ENCODE measurements at regions not wholly inside any gene's neighbourhood (a gene's known extent, or its start where the extent isn't known, plus 50 kb on each side); places are given as distances from the start of the nearest gene placed in this dataset.

- no peak overlapping the region for H2BK12ac ChIP-seq (ENCODE audit: low read depth, low read length)
- H2BK120ac ChIP-seq (replicated peaks; ENCODE audit: low read depth, low read length): no peak overlapping the region
- H2BK15ac ChIP-seq (ENCODE audit: low read length): no peak overlapping the region
- no peaks in the 10 kb centered on the region for H3K23me2 ChIP-seq (ENCODE audit: low read depth, low read length)
- H3K4me1 ChIP-seq (replicated peaks in 1 of 4; ENCODE audit: control insufficient read depth in 3 of 4, insufficient read depth in 4 of 4, low read length in 3 of 4): no peaks in the 10 kb centered on the region
- H3K23ac ChIP-seq (ENCODE audit: insufficient read length): no peak overlapping the region
- no peak overlapping the region for H3K4ac ChIP-seq (replicated peaks; ENCODE audit: insufficient read length, low read depth, low read length)
- H4K20me1 ChIP-seq (replicated peaks in 1 of 2; ENCODE audit: control insufficient read depth in 1 of 2, insufficient read depth in 2 of 2, low read length in 2 of 2): no peaks in the 10 kb centered on the region
- H3K36me3 ChIP-seq (ENCODE audit: control insufficient read depth in 2 of 4, insufficient read depth in 4 of 4, low read length in 3 of 4): no peaks in the 10 kb centered on the region
- H2BK5ac ChIP-seq (ENCODE audit: low read depth, low read length): no peak overlapping the region
- no peak overlapping the region for H4K5ac ChIP-seq (ENCODE audit: insufficient read length, low read depth, low read length)
- DNase-seq (ENCODE audit: low read depth in 1 of 2, low spot score in 2 of 2) (no peak), FAIRE-seq (no peak)
- TF ChIP-seq MAFK (IDR thresholded peaks at IDR 0.05; ENCODE audit: low read depth, low read length) (no peak), RAD21 (IDR thresholded peaks at IDR 0.05 in 1 of 2, conservative IDR thresholded peaks at IDR 0.05 in 1 of 2; ENCODE audit: low read depth in 2 of 2, low read length in 2 of 2) (peak; percentile 43 to 45; a peak in 3 of 4 replicates)
- no peaks in the 10 kb centered on the region for H3K79me1 ChIP-seq (ENCODE audit: low read depth, low read length)
- H3K27me3 ChIP-seq (replicated peaks in 1 of 4; ENCODE audit: control insufficient read depth in 3 of 4, extremely low read depth in 1 of 4, insufficient read depth in 3 of 4, low read length in 3 of 4): no peaks in the 10 kb centered on the region
- no peak overlapping the region for H3K4me2 ChIP-seq (ENCODE audit: insufficient read depth in 1 of 2, low read depth in 2 of 2, low read length in 2 of 2)
- H3K9ac ChIP-seq (replicated peaks in 1 of 4; ENCODE audit: extremely low read depth in 1 of 4, low read depth in 3 of 4, low read length in 3 of 4): no peak overlapping the region
- no peak overlapping the region for H2BK20ac ChIP-seq (ENCODE audit: low read length)
- ChIA-PET CTCF (ENCODE audit: partially characterized antibody) (interaction anchor here (0.8 to 4.7 kb wide), 14 partner anchors 11 to 486 kb away, joined by 3 to 20 read pairs (median 3); partner anchors contain the start of gene EDNRA), POLR2A (ENCODE audit: partially characterized antibody) (no interaction called here)
- no peak overlapping the region for H3K27ac ChIP-seq (ENCODE audit: low read depth, low read length)
- no peak overlapping the region for H3K18ac ChIP-seq (ENCODE audit: extremely low read depth, low read length)
- no peak overlapping the region for H3K14ac ChIP-seq (ENCODE audit: insufficient read length)
- H2AK5ac ChIP-seq (ENCODE audit: low read depth, low read length): no peak overlapping the region
- WGBS, 2 experiments (ENCODE audit: extremely low coverage in 1 of 2, insufficient coverage in 1 of 2, insufficient read length in 1 of 2, insufficient replicate concordance in 2 of 2, low coverage in 1 of 2, low lambda C conversion rate in 2 of 2, missing lambda C conversion rate in 1 of 2): 94% methylated on average over 7 of the region's 7 CpGs; no CpG with 5 or more reads in 1 of the 2 experiments
- no peaks in the 10 kb centered on the region for H3K9me3 ChIP-seq (ENCODE audit: insufficient read depth in 2 of 2, low read depth in 1 of 2, low read length in 1 of 2)
- H4K91ac ChIP-seq (replicated peaks; ENCODE audit: insufficient read length, low read length): no peak overlapping the region
- no peak overlapping the region for H2AFZ ChIP-seq (ENCODE audit: low read length)
- H3K79me2 ChIP-seq (ENCODE audit: control insufficient read depth in 1 of 2, insufficient read depth in 2 of 2, low read length in 2 of 2): no peaks in the 10 kb centered on the region
- H4K8ac ChIP-seq (ENCODE audit: extremely low read depth, insufficient read depth, low read length): no peak overlapping the region
- H3K56ac ChIP-seq (replicated peaks; ENCODE audit: insufficient read length, low read depth, low read length): no peak overlapping the region
- no peak overlapping the region for H3K4me3 ChIP-seq (ENCODE audit: extremely low read depth in 1 of 4, insufficient read depth in 2 of 4, low read depth in 3 of 4, low read length in 4 of 4)
Observed at GRCh38 chr4:147110473-147111367, 165.1 kb upstream of the TTC29 start.
